CD4-positive, alpha-beta memory T cell (primary cell): ENCODE measurements at regions not wholly inside any gene's neighbourhood (a gene's known extent, or its start where the extent isn't known, plus 50 kb on each side); places are given as distances from the start of the nearest gene placed in this dataset.

ENCODE experiments used
- CTCF ChIA-PET: fragments of 350-600 bp; sonication (Branson Sonifier 250); formaldehyde crosslinking; loops from one replicate; lab custom pipeline; 2021; ENCODE audit warnings: inconsistent platforms; ENCODE audit not compliant: partially characterized antibody; lab: Charles Lee
- POLR2A ChIA-PET: fragments of 350-600 bp; sonication (Branson Sonifier 250); formaldehyde crosslinking; loops from one replicate; lab custom pipeline; 2021; ENCODE audit not compliant: partially characterized antibody; lab: Charles Lee
- DNase-seq, 5 donors: peaks; one replicate each; pipeline versions ENCODE4 v3.0.0 to v3.0.0-alpha.2; 2020 to 2022; ENCODE audit warnings: mixed read lengths in 1 of 5
- H3K27ac ChIP-seq: one replicate; pipeline ENCODE4 v1.7.0; 2013; ENCODE audit warnings: low read depth, low read length
- H3K27me3 ChIP-seq: 2 replicates; pipeline ENCODE4 v1.7.0; 2013; ENCODE audit warnings: mild to moderate bottlenecking, low read length, moderate library complexity; ENCODE audit not compliant: insufficient read depth
- H3K36me3 ChIP-seq: 2 replicates; pipeline ENCODE4 v1.7.0; 2013; ENCODE audit warnings: mild to moderate bottlenecking, low read length, moderate library complexity; ENCODE audit not compliant: insufficient read depth
- H3K4me1 ChIP-seq: 2 replicates; pipeline ENCODE4 v1.7.0; 2013; ENCODE audit warnings: mild to moderate bottlenecking, low read length, moderate library complexity; ENCODE audit not compliant: insufficient read depth
- H3K4me3 ChIP-seq, 2 donors: one replicate each; pipeline ENCODE4 v1.7.0; 2013; ENCODE audit warnings: low read length in 2 of 2, mild to moderate bottlenecking in 1 of 2
- H3K9me3 ChIP-seq, 2 donors: one replicate each; pipeline ENCODE4 v1.7.0; 2013; ENCODE audit warnings: low read length in 2 of 2, control low read depth in 1 of 2; ENCODE audit not compliant: control insufficient read depth in 1 of 2
- H3K27ac Mint-ChIP-seq, 7 donors: one replicate each; pipeline ENCODE4 v1.8.0; 2020 to 2021; ENCODE audit warnings: mixed read lengths in 7 of 7, mild to moderate bottlenecking in 6 of 7, inconsistent platforms in 3 of 7, moderate library complexity in 3 of 7
- H3K27me3 Mint-ChIP-seq, 2 donors: one replicate each; pipeline ENCODE4 v1.8.0; 2020 to 2021; ENCODE audit warnings: mixed read lengths in 2 of 2
- H3K36me3 Mint-ChIP-seq, 2 donors: one replicate each; pipeline ENCODE4 v1.8.0; 2020 to 2021; ENCODE audit warnings: mixed read lengths in 2 of 2, inconsistent platforms in 1 of 2, mild to moderate bottlenecking in 1 of 2
- H3K4me1 Mint-ChIP-seq, 4 donors: one replicate each; pipeline ENCODE4 v1.8.0; 2020 to 2021; ENCODE audit warnings: mixed read lengths in 4 of 4, mild to moderate bottlenecking in 1 of 4
- H3K4me3 Mint-ChIP-seq, 8 donors: one replicate each; pipeline ENCODE4 v1.8.0; 2020 to 2021; ENCODE audit warnings: mixed read lengths in 8 of 8, mild to moderate bottlenecking in 7 of 8, moderate library complexity in 6 of 8, inconsistent platforms in 3 of 8
- H3K9me3 Mint-ChIP-seq, 8 donors: one replicate each; pipeline ENCODE4 v1.8.0; 2020 to 2021; ENCODE audit warnings: mixed read lengths in 8 of 8, mild to moderate bottlenecking in 5 of 8, inconsistent platforms in 3 of 8, moderate library complexity in 1 of 8
- intact Hi-C: fragments of 100-400 bp; cut with micrococcal nuclease; formaldehyde crosslinking; loops from one replicate; pipeline ENCODE4 v1.15.1; 2023

DNA sequence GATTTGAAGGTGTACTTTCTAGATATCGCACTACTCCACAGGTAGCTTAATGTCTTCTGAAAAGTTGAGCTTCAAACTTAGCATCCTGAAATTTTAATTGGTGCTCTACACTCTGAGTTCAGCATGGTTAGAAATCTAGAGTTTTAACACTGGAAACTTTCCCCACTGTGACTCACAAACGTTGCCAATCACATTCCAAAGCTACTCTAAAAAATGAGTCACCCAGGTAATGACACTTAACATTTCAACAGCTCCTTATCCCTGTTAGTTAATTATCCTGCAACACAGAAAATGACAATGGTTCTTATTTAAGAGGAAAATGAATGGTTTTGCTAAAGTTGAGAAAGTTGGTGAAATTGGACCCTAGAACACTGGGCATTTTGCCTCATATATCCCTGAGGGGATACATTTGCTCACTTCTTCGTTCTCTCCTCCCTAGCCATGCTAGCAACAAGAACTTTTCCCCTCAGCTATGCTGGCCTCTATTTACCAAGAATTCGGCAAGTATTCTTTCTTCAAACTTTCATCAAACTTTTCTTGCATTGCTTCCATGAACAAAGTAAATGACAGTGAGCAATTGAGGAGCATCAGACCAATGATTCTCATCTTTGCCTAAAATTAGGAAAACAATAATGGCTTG is 1024.1 kb upstream of the KLHL29 start:
- no peak overlapping the region for H3K4me3 Mint-ChIP-seq
- H3K27me3 Mint-ChIP-seq, result no peaks in the 10 kb centered on the region
- no peak overlapping the region for H3K4me3 ChIP-seq
- H3K27me3 ChIP-seq, result no peaks in the 10 kb centered on the region
- H3K27ac ChIP-seq, result no peak overlapping the region
- H3K4me1 Mint-ChIP-seq, result no peaks in the 10 kb centered on the region
- intact Hi-C loops, result no loop called here
- H3K9me3 ChIP-seq, result no peaks in the 10 kb centered on the region
- no peaks in the 10 kb centered on the region for H3K36me3 ChIP-seq
- H3K27ac Mint-ChIP-seq, result no peak overlapping the region
- no peaks in the 10 kb centered on the region for H3K36me3 Mint-ChIP-seq
- POLR2A ChIA-PET, result no interaction called here
- peaks cover 0 to 9% (median 4%) of the 10 kb centered on the region in 8 donors for H3K9me3 Mint-ChIP-seq
- DNase-seq, result no peak
- CTCF ChIA-PET, result no interaction called here
- no peaks in the 10 kb centered on the region for H3K4me1 ChIP-seq

DNA sequence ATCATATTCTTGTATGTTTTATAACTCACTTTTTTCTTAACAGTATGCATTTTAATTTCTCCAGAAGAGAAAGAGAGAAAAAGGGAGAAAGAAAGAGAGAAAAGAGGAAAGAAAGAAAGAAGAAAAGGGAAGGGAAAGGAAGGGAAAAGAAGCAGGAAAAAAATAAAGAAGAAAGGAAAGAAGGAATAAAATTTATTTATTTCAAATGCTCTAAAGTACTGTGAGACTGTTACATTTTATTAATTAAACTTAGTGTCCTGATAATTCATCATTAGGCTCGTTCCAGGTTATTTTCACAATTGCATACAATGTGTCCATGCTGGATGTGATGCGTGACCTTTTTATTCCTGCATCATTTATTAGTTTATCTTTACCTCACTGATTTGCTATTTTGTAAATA is 1023.4 kb upstream of the KLHL29 start:
- no peaks in the 10 kb centered on the region for H3K4me1 Mint-ChIP-seq
- Histone ChIP-seq H3K9me3 (no peaks in the 10 kb centered on the region), H3K27ac (no peak overlapping the region), H3K27me3 (no peaks in the 10 kb centered on the region), H3K36me3 (no peaks in the 10 kb centered on the region), H3K4me3 (no peak overlapping the region), H3K4me1 (no peaks in the 10 kb centered on the region)
- peaks cover 0 to 9% (median 4%) of the 10 kb centered on the region in 8 donors for H3K9me3 Mint-ChIP-seq
- DNase-seq, result no peak
- H3K27ac Mint-ChIP-seq, result no peak overlapping the region
- no peak overlapping the region for H3K4me3 Mint-ChIP-seq
- ChIA-PET POLR2A (no interaction called here), CTCF (no interaction called here)
- no peaks in the 10 kb centered on the region for H3K27me3 Mint-ChIP-seq
- H3K36me3 Mint-ChIP-seq, result no peaks in the 10 kb centered on the region
- intact Hi-C loops, result no loop called here

DNA sequence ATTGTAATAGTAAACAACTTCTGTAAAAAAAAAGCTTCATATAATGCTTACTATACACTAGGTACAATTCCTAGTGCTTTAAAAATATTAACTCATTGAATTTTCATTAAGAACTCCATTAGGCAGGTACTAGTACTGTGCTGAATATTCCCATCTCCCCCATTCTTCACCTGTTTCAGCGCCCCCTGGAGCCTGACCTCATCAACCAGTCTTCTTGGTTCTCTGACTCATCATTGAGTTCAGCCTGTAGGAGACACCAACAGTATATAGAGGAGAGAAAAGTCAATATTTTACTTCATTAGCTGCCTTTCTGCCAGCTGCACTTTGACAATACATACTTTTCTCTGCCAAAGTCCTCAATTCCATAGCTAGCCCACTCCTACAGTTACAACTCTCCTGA is 1009.9 kb upstream of the KLHL29 start:
- ChIA-PET POLR2A (no interaction called here), CTCF (no interaction called here)
- Mint-ChIP-seq H3K9me3 (peaks cover 0 to 16% (median 6%) of the 10 kb centered on the region in 8 donors), H3K4me1 (no peaks in the 10 kb centered on the region), H3K4me3 (no peak overlapping the region), H3K27ac (no peak overlapping the region), H3K36me3 (no peaks in the 10 kb centered on the region), H3K27me3 (no peaks in the 10 kb centered on the region)
- Histone ChIP-seq H3K4me3 (no peak overlapping the region), H3K27me3 (no peaks in the 10 kb centered on the region), H3K36me3 (no peaks in the 10 kb centered on the region), H3K9me3 (no peaks in the 10 kb centered on the region), H3K4me1 (no peaks in the 10 kb centered on the region), H3K27ac (no peak overlapping the region)
- DNase-seq, result no peak
- intact Hi-C loops, result no loop called here

DNA sequence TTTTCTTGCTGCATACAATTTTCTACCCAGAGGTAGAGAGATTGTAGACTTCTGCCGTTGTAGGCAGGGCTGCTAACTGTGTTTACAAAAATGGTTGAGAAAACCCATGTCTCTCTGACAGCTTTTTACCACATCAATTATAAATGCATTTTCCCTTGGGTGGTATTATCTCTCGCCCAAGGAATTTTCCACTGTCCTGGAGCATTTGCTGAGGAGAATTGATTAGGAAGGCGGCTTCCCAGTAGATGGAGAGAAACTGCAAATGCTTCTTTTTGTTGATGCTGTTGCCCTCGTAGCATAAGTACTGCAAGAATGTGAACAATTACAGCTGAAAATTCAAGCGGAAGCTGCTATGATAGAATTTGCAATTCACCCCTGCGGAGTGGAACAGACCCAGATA is 1007.7 kb upstream of the KLHL29 start:
- peaks cover 0 to 8% (median 5%) of the 10 kb centered on the region in 8 donors for H3K9me3 Mint-ChIP-seq
- CTCF ChIA-PET, result no interaction called here
- H3K4me1 Mint-ChIP-seq, result no peaks in the 10 kb centered on the region
- Histone ChIP-seq H3K36me3 (no peaks in the 10 kb centered on the region), H3K27ac (no peak overlapping the region), H3K4me3 (no peak overlapping the region), H3K27me3 (no peaks in the 10 kb centered on the region), H3K9me3 (no peaks in the 10 kb centered on the region), H3K4me1 (no peaks in the 10 kb centered on the region)
- POLR2A ChIA-PET, result no interaction called here
- H3K27ac Mint-ChIP-seq, result no peak overlapping the region
- intact Hi-C loops, result no loop called here
- DNase-seq, result no peak
- no peaks in the 10 kb centered on the region for H3K36me3 Mint-ChIP-seq
- no peak overlapping the region for H3K4me3 Mint-ChIP-seq
- no peaks in the 10 kb centered on the region for H3K27me3 Mint-ChIP-seq

DNA sequence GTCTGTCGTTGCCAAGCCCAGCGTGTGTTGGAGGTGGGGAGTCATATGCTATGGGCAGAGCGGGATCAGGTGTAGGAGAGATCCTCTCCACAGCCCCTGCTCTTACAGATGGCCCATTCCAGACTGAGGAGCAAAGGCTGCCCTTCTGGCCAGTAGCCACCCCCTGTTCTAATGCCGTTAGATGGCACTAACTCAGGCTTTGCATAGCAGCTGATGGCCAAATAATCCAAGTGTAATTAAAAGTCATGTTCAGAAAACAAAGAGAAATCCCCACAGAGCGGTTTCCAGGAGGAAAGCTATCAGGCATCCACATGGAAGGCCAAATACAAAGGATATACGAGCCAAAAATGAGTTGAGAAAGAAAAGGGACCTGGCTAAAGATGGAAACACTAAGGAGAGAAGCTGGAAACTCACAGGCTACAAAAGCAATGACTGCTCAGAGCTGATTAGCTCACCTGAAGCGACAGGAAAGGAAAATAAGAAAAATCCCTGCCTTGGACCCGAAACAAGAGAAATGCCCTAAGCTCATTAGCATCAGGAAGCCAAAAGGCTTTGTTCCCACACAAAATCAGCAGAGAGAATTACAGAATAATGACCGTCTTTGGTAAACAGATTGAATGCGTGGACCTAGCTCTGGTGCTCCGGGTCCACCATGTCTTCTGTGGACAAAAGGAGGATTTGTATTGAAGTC is 1002.4 kb upstream of the KLHL29 start:
- Histone ChIP-seq H3K4me1 (no peaks in the 10 kb centered on the region), H3K36me3 (no peaks in the 10 kb centered on the region), H3K27ac (no peak overlapping the region), H3K9me3 (no peaks in the 10 kb centered on the region), H3K27me3 (no peaks in the 10 kb centered on the region), H3K4me3 (no peak overlapping the region)
- ChIA-PET POLR2A (no interaction called here), CTCF (no interaction called here)
- no peak for DNase-seq
- no peaks in the 10 kb centered on the region for H3K27me3 Mint-ChIP-seq
- no peaks in the 10 kb centered on the region for H3K4me1 Mint-ChIP-seq
- intact Hi-C loops, result no loop called here
- H3K36me3 Mint-ChIP-seq, result no peaks in the 10 kb centered on the region
- H3K9me3 Mint-ChIP-seq, result peaks cover 0 to 7% (median 2%) of the 10 kb centered on the region in 8 donors
- peak overlapping the region in 1 of 8 donors; percentile 18 for H3K4me3 Mint-ChIP-seq
- no peak overlapping the region for H3K27ac Mint-ChIP-seq

DNA sequence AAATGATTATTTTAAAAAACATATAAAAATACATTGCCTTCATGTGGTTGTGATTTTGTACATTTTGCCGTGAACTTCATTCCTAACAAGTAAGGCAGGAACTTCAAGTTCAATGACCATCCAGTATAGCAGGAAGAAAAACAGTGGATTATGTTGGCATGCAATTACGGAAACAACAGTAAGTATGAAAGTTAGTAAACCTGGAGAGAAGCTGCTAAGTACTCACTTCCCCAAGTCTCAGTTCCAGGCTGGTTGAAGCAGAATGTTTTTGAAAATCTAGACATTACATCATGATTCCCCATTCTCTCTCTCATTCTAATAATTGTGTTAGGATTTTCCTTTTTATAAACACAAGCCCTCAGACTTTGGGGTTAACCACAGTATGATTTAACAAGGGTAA is 987.1 kb upstream of the KLHL29 start:
- Histone ChIP-seq H3K27ac (no peak overlapping the region), H3K9me3 (no peaks in the 10 kb centered on the region), H3K27me3 (no peaks in the 10 kb centered on the region), H3K4me3 (no peak overlapping the region), H3K4me1 (no peaks in the 10 kb centered on the region), H3K36me3 (no peaks in the 10 kb centered on the region)
- H3K4me1 Mint-ChIP-seq, result no peaks in the 10 kb centered on the region
- no peak overlapping the region for H3K27ac Mint-ChIP-seq
- no peak for DNase-seq
- ChIA-PET CTCF (no interaction called here), POLR2A (no interaction called here)
- no peaks in the 10 kb centered on the region for H3K27me3 Mint-ChIP-seq
- peaks cover 0 to 10% (median 4%) of the 10 kb centered on the region in 8 donors for H3K9me3 Mint-ChIP-seq
- intact Hi-C loops, result no loop called here
- H3K4me3 Mint-ChIP-seq, result no peak overlapping the region
- no peaks in the 10 kb centered on the region for H3K36me3 Mint-ChIP-seq

DNA sequence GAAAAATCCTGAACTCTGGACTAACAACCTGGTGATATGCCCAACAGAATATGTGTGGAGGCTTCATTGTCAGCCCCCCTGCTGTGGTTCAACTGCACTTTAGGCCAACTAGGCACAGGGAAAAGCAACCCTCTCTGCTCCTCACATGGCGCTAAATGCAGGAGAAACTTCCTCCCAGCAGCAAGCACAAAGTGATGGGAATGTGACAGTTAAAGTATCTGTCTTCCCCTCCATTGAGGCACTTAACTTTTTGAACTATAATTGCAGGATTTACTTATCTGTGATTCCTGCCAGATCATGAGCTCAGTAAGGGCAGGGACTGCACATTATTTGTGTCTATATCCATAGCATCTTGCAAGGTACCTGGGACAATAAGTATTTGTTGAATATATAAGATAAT is 981.2 kb upstream of the KLHL29 start:
- no peaks in the 10 kb centered on the region for H3K4me1 ChIP-seq
- H3K27me3 Mint-ChIP-seq, result no peaks in the 10 kb centered on the region
- ChIA-PET POLR2A (no interaction called here), CTCF (no interaction called here)
- no peak for DNase-seq
- H3K4me1 Mint-ChIP-seq, result no peaks in the 10 kb centered on the region
- peaks cover 0 to 3% of the 10 kb centered on the region in 2 donors for H3K9me3 ChIP-seq
- intact Hi-C loops, result no loop called here
- no peak overlapping the region for H3K4me3 Mint-ChIP-seq
- H3K36me3 ChIP-seq, result no peaks in the 10 kb centered on the region
- no peak overlapping the region for H3K27ac Mint-ChIP-seq
- no peak overlapping the region for H3K4me3 ChIP-seq
- no peak overlapping the region for H3K27ac ChIP-seq
- H3K27me3 ChIP-seq, result no peaks in the 10 kb centered on the region
- H3K36me3 Mint-ChIP-seq, result no peaks in the 10 kb centered on the region
- peaks cover 0 to 15% (median 7%) of the 10 kb centered on the region in 8 donors for H3K9me3 Mint-ChIP-seq
